Sigmoid colon (tissue), 3 donors: ENCODE measurements at regions not wholly inside any gene's neighbourhood (a gene's known extent, or its start where the extent isn't known, plus 50 kb on each side); places are given as distances from the start of the nearest gene placed in this dataset.

ENCODE experiments used
- CTCF ChIP-seq, 4 experiments: fragments of 450-650 bp in 3 of 4; fragments of 200-600 bp in 1 of 4; IDR thresholded peaks; one replicate each; pipeline ENCODE4 v1.5.1; 2016 to 2019; ENCODE audit warnings: antibody characterized with exemption in 4 of 4, mild to moderate bottlenecking in 3 of 4, moderate library complexity in 2 of 4
- POLR2A ChIP-seq, 2 donors: fragments of 450-650 bp; IDR thresholded peaks; one replicate each; pipeline ENCODE4 v1.6.1; 2016; ENCODE audit warnings: antibody characterized with exemption in 2 of 2, mild to moderate bottlenecking in 2 of 2, moderate library complexity in 2 of 2

GRCh38 chr3:162236949-162237348, 740.3 kb downstream of the OTOL1 start:
- no peak for TF ChIP-seq POLR2A (IDR thresholded peaks at IDR 0.05)
- TF ChIP-seq CTCF (IDR thresholded peaks at IDR 0.05) = no peak
